NCI-H2029 treated with DMSO at 0.1 percent for 48 hours (cell line): ENCODE measurements at regions not wholly inside any gene's neighbourhood (a gene's known extent, or its start where the extent isn't known, plus 50 kb on each side); places are given as distances from the start of the nearest gene placed in this dataset.
A peak's percentile ranks its signal among the peaks of the same experiment; 100 is the strongest.
"Not testable (repeated sequence)": the region's sequence is repeated elsewhere in the genome, so short reads cannot be mapped to it uniquely, and the experiment has no call there.

ENCODE experiments used
- DNase-seq: peaks from one replicate; lab custom pipeline; 2025; lab: John Stamatoyannopoulos, UW

DNA sequence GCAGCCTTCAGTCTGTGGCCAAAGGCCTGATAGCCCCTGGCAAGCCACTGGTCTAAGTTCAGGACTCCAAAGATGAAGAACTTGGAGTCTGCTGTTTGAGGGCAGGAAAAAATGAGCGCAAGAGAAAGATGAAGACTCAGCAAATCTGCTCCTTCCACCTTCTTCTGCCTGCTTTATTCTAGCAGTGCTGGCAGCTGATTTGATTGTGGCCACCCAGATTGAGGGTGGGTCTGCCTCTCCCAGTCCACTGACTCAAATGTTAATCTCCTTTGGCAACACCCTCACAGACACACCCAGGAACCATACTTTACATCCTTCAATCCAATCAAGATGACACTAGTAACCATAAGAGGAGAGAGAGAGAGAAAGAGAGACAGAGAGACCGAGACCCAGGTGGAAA is 127.6 kb downstream of the UTP18 start:
- DNase-seq: no peak

DNA sequence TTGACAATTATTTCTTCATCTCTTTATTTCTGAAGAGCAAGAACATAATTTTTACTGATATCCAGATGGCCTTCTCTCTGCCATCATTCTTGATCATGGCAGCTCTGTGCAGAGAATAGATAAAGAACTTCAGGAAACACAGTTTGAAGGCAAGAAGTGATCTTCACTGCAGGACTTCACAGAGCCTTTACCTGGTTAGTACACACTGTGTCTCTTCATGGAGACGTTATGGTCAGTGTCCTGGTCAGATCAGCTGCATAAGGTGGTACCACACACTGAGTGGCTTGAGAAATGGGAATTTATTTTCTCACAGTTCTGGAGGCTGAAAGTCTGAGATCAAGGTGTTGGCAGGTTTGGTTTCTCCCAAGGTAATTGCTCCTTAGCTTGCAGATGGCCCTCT is 129.5 kb downstream of the UTP18 start:
- no peak for DNase-seq

DNA sequence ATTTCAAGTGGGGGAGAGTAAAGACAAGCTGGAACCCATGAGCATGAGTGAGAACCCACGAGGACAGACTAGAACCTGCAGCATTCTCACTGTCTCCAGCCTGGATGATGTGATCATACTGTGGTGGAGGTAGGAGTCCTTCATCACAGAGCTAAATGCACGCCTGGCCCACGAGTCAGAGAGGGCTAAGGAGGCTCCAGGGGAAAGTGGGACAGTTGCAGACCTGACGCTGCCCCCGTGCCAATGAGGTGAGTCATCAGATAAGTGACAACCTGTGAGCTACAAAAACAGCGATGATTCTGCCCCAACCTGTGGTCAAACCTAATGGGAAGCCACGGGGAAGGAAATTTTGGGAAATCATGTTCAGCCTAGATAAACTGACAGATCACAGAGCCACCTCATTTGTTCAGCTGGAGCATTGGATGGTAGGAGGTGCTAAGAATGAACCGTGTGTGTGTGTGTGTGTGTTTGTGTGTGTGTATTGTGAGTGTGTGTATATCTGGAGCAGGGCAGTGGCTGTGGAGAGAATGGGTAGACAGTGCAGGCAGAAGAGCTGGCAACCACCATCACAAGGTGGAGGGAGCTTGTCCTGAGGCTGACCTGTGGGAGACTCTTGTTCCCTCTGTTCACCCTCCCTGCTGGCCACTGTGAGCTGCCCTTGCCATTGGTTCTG is 131.8 kb downstream of the UTP18 start:
- no peak for DNase-seq

DNA sequence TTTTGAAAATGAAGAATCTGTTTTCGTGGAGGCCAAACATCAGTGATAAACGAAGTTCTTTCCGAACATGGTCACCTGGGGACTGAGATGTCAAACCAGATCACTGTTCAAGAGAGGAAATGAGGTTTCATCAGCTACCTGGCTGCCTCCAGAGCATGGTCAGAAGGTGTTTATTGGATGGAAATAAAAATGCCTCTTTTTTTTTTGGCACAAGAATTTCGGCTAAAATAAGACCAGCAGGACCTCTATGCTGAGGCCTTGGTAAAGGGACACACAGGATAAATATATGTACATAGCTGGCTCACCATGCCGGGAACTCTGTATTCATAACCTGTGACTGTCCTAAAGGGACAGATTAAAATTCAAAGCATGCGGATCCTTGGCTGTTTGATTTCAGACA is 135.3 kb downstream of the UTP18 start:
- DNase-seq: no peak

DNA sequence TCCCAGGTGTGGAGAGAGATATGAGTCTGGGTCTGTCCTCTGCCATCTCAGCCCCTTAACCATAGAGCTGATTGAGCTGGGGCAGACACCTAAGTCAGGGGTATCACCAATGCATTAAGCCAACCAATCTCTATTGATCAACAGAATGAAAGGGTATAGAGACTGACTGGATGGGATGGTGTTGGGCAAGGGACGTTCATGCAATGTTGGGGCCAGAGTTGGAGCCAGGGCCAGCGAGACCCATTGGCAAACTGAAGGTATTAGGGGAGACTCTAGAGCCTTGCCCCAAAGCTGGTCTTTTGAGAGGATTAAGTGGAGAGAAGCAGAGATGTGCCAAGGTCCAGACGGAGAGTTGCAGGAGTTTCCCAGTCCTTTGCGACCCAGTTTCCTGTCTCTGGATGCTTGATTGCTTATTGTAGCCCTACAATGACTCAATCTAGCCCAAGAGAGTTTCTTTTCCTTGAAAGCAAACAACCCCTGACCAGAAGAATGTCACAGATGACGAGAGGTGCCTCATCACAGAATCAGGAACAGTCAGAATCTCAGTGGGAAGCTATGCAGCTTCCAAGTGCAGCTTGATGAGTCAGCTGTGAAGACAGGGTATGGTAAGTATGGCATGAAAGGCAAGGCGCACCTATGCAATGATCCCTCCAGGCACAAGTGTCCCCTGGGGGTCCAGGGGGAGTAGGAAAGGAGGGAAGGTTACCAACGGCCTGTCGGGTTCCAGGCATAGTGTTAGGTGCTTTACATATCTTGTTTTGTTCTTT is 137.2 kb downstream of the UTP18 start:
- no peak for DNase-seq

DNA sequence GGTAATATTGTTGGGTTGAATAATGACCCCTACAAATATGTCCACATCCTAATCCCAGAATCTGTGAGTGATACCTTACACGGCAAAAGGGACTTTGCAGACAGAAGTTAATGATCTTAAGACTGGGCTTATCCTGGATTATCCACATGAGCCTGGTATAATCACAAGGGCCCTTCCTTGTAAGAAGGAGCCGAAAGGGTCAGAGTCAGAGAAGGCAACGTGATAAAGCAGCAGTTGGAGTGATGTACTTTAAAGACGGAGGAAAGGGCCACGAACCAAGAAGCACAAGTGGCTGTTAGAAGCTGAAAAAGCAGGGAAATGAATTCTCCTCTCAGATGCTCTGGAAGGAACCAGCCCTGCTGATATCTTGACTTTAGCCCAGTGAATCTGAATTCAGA is 137.8 kb downstream of the UTP18 start:
- DNase-seq: no peak

DNA sequence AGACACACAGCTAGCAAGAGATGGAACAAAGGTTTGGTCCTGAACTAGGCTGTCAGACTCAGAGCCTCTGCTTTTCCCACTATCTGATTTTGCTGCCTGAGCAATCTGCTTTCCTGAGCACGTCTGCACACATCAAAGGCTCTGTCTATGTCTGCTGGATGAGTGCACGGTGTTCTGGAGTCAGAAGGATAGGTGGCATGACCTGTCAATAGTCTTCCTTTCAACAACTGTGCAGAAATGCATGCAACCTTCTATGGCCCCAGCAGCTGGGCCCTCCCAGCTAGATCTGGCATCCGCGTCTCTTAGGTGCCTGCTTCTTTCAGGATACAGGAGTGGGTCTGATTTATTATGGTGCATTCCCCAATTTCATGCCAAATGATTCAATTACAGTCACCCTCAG is 138.3 kb downstream of the UTP18 start:
- DNase-seq: no peak

DNA sequence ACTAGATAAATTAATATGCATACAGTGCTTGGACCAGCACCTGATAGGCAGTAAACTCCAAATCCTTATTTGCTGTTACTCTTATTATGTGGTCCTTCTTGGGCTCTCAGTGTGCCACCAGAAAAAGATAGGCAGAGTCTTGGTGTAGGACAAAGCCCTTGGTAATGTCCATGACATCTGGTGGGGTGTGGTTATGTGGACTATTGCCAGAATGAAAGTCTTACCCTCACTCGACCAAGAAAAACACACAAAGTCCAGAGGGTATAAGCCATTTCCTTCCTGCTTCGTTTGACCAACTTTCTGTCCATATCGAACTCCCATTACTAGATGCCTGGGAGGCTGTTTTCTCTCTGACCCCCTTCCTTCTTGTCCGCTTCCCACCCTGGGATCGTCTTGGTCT is 140.9 kb downstream of the UTP18 start:
- DNase-seq: no peak

DNA sequence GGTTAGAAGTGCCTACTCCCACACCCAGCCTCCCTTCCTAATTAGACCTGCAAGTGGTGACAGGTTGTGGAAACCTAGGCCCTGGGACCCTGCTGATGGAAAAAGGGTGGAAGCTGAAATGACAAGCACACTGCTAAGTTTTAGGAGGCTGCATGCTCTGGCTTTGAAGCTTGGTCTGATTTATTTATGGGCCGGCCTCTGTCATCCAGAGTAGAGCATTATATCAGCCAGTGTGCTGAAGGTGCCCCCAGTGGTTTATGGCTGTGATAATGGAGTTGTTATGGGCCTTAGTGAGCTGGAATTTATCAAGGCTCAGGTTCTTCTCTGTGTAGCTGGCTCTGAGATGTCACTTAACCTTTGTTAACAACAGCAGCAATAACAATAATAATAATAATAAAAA is 142.6 kb downstream of the UTP18 start:
- DNase-seq: no peak

DNA sequence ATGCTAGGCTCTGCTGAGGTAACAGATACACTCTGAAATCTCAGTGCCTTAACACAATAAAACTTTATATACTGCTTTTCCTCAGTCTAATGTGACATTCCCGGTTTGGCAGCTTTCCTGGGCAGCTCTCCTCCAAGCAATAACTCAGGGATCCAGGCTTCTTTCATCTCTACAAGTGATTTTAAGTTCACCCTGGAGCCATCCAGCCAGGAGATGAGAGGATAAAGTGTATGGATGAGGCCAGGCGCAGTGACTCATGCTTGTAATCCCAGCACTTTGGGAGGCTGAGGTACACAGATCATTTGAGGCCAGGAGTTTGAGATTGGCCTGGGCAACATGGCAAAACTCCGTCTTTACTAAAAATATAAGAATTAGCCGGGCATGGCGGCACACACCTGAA is 147.2 kb downstream of the UTP18 start:
- DNase-seq: no peak

DNA sequence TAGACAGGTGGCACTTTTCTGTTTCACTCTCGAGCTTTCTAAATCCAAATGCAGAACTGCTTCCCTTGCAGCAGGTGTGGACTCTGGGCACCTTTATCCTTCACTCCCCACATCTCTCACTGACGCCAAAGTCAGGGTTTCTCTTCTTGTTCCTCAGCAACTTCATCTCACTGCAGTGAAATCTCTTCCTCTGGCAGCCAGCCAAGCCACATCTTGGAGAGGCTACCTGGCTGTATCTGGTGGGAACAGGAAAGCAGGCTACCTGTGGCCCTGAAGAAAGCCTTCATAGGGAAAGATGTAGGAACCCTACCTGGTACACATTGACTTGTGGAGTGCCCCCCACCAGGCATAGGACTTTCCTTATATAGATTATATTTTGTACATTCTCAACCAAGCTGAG is 159.1 kb downstream of the UTP18 start:
- peak; percentile 31 for DNase-seq

DNA sequence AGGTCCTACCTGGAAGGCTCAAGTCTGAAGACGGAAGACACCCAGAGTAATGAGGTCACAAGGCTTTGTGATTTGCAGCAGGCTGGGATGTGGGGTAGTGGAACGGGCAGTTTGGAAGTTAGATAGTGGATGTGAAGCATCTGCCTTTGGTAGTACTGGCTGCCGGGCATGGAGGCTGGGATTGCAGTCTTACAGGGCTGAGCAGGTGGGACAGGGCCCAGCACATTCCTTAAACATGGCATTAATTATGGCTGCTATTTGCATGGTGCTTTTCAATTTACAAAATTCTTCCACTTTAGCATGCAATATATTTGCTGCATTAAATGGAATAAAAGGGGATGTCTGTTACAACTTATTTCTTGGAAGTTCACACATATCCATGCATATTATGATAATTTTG is 161.2 kb downstream of the UTP18 start:
- DNase-seq: no peak

DNA sequence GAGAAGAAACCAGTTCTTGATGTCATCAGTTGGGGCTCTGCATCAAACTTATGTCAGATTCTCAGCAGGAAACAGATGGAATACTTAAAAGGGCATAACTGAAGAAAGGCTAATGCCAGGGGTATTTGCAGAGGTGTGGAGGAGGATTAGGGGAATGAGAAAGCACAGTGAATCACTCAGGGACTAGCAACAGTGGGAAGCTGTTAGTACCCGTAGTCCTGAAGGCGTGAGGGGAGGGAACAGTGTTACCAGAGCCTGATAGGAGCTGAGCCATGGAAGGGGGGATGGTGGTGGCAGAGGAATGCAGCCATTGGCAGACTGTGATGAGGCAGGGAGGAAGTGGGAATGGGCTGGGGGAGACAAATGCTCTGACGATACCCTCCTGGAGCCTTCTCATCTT is 162.3 kb downstream of the UTP18 start:
- no peak for DNase-seq

DNA sequence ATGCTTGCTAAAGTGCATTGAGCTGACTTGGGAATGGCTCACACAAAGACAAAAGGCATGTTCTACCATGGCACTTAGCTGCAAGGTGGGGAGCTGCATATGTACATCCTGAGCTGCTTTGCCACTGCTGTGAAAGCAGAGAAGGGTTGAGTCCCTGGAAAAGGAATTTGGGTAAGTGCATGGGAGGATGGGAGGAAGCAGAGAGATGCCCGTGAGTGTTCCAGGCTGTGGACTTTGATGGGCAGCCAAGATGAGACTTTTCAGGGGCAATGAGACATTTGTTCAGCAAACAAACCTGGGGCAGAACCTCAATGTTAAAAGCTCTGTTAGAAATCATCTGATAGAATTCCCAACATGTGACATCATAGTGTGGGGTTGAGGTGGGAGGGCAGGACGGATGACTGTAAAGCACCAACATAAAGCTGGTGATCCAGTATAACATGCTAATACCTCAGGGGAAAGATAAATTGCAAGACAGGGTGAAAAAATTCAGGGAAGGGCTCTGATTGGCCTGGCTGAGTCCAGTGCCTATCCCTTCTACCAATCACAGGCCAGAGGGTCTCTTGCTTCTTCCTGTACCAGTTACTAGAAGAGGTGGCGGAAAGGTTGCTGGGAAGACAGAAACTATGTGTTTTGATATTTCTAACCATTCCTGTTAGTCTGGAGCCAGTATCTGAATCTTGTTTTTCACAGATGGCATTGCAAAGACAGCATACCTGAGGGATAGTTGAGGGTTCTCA is 163.2 kb downstream of the UTP18 start:
- DNase-seq: no peak

DNA sequence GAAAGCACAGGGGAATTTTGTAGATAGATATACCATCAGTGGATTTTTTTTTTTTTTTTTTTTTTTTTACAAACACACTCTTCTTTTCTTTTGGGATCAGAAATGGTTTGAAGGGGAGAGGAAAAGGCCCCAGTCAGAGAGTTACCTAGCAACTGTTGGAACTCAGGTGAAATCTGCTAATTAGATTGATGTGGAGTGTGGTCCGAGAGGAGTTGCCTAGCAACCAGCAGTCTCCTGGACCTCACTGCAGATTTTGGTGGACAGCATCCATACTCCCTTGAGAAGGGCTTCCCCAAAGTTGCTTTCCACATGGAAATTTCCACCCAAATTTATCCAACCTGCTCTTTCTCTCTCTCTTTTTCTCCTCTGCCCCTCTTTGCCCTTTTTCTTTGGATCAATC is 165.4 kb downstream of the UTP18 start:
- no peak for DNase-seq

DNA sequence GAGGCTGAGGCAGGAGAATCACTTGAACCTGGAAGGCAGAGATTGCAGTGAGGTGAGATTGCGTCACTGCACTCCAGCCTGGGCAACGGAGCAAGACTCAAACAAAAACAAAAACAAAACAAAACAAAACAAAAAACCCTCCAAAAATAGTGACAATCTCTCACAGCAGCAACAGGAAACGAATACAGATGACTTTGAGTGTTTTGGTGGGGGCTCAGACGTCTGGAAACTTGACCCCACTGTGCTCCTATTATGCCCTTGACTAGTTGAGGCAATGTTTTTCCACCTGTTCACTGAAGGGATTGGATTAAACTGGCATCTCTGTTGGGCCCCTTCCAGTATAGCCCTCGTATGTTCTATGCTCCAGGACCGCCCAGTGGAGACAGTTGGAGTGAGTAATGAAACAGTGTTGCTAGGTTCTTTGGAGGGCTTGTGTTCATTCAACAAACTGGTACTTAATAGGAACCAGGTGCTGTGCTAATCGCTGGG is 167.0 kb downstream of the UTP18 start:
- DNase-seq: peak; percentile 94

DNA sequence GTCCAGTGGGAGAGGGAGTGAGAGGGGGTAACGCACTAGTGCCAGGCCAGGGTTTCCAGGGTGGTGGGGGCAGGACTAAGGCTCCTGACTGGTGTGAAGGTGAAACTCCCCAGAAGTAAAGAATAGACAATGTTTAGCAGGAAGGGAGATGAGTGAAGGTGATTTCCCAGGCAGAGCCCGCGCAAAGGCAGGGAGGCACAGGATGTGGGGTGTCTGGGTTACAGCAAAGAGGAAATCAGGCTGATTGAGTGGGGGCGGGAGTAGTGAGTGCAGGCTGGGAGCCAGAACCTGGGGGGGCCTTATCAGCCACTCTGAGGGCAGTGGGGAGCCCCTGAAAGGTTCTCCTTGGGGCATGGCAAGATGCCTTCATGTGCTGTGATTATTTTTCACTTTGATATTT is 167.5 kb downstream of the UTP18 start:
- DNase-seq: no peak

DNA sequence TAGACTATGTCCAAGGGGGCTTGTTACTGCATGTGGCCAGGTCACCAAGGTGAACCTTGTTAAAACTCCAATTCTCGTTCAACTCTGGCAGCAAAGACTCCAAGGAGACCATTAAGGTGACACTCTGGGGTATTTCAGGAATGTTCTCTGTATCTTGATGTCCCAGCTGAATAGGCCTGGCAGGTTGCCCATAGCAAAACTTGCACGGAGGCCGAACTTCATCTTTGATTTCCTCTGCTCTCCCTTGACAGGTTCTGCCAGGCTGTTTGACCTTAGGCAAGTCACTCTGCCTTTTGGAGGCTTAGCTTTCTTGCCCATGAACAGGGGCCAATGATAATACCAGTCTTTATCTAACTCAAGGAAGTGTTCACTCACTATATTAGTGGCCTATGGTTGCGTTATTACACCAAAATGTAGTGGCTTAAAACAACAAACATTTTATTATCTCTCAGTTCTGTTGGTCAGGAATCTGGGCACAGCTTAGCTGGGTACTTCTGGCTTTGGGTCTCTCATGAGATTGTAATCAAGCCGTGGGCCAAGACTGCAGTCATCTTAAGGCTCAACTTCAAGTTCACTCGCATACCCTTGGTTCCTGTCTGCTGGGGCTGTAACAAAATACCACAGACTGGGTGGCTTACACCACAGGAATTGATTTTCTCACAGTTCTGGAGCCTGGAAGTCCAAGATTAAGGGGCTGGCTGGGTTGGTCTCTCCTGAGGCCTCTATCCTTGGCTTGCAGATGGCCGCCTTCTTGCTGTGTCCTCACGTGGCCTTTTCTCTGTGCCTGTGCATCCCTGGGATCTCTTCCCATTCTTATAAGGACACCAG is 168.5 kb downstream of the UTP18 start:
- no peak for DNase-seq

DNA sequence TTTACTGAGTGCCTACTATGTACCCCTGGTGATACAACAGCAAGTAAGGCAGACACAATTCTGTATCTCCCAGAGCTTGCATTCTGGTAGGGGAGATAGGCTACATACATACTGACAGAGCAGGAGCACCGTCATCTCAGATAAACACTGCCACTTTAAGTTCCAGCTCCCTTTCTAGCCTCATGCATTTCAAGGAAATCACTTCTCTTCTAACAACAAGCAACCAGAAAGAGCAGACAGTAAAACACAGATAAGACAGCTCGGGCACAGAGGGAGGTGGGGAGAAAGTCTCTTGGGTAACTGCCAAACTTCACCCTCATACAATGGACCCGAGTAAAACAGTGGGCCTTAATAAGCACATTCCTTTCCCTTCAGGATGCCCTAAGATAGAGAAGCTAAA is 169.6 kb downstream of the UTP18 start:
- not testable (repeated sequence) for DNase-seq

DNA sequence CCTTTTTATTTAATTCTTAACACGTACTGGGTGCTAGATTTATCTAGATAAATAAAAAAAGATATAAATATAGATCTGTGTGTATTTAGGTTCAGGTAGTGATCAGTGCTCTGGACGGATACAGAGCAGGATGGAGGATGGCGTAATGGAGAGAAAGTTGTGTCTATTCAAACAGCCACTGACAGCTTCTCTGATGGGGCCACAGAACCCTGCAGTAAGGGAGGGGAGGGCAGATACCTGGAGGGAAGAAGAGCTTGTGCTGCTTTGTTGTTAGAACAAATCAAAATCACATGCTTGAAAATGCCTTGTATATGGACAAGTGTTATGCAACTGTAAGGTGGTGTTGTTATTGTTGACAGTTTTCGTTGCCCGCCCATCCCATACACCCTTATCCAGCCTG is 170.2 kb downstream of the UTP18 start:
- no peak for DNase-seq

DNA sequence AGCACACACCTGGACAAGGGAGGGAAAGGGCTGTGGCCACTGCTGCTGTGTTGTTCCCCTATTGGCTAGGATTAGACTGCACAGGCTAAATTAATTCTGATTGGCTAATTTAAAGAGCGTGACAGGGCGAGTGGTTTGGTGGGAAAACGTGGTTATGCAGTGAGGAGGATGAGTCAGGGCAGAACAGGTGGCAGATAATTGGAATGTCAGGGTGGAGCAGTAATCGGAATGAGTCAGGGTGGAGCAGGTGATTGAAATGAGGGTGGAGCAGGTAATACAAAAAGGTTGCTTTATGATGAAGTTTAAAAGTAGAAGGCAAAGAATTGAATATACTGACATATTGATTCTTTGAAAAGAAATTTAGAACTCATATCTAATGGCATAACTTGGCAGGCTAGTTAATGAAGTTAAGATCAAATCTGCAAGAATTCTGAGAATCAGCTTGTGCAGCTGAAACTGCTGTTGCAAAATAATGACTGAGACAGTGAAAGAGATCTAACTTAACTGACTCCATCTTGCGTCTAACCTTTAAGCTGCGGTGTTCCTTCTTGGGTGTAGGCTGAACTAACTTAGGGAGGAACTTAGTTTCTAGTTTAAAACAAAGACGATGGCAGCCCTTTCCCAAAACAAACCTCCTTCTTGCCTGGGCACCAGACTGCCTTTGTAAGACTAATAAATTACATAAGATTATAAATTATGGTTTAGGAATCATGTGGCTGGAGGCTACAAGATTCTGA is 174.3 kb downstream of the UTP18 start:
- DNase-seq: no peak

DNA sequence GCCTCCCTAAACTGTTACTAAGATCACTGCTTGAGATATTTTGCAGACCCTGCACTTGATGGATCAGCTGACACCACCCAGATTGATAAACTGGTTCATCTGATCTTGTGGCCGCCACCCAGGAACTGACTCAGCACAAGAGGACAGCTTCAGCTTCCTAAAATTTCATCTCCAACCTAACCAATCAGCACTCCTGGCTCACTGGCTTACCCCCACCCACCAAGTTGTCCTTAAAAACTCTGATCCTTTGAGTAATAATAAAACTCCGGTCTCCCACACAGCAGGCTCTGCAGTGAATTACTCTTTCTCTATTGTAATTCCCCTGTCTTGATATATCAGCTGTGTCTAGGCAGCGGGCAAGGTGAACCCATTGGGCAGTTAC is 174.8 kb downstream of the UTP18 start:
- DNase-seq: no peak
